ENCODE measurements at regions not wholly inside any gene's neighbourhood (a gene's known extent, or its start where the extent isn't known, plus 50 kb on each side); places are given as distances from the start of the nearest gene placed in this dataset.

- CTCF ChIA-PET: no interaction called here
- no peak for TF ChIP-seq NRF1 (IDR thresholded peaks at IDR 0.05; ENCODE audit: low read depth, low read length)
- no peak for TF ChIP-seq CTCF (IDR thresholded peaks at IDR 0.05)
- no peak for TF ChIP-seq ZBTB33 (IDR thresholded peaks at IDR 0.05; ENCODE audit: borderline replicate concordance, low read depth)
- no peak for TF ChIP-seq MXI1 (IDR thresholded peaks at IDR 0.05; ENCODE audit: low read depth, low read length)
- no peak for TF ChIP-seq IRF3 (IDR thresholded peaks at IDR 0.05; ENCODE audit: low read depth, low read length)
- TF ChIP-seq ELF1 (IDR thresholded peaks at IDR 0.05): no peak
- no peak for TF ChIP-seq TCF12 (IDR thresholded peaks at IDR 0.05)
- no peak for TF ChIP-seq CHD2 (IDR thresholded peaks at IDR 0.05; ENCODE audit: low read length, partially characterized antibody)
- no peak for TF ChIP-seq PBX3 (IDR thresholded peaks at IDR 0.05)
- TF ChIP-seq TEAD4 (IDR thresholded peaks at IDR 0.05; ENCODE audit: borderline replicate concordance, insufficient read depth): no peak
- no peak for TF ChIP-seq GATA2 (CRISPR knock-in tag; IDR thresholded peaks at IDR 0.05)
- TF ChIP-seq SIN3A (IDR thresholded peaks at IDR 0.05; ENCODE audit: borderline replicate concordance, low read depth, low read length): no peak
- TF ChIP-seq JUND (IDR thresholded peaks at IDR 0.05): no peak
- no peak for TF ChIP-seq MEF2A (IDR thresholded peaks at IDR 0.05; ENCODE audit: borderline replicate concordance, low read depth)
- POLR2A ChIA-PET: no interaction called here
- Histone ChIP-seq H3K9ac (no peak overlapping the region), H3K9me2 (no peaks in the 10 kb centered on the region), H3K4me2 (no peak overlapping the region), H3K4me1 (ENCODE audit: control insufficient read depth in 1 of 2, insufficient read depth in 2 of 2, low read depth in 1 of 2, low read length in 1 of 2) (no peaks in the 10 kb centered on the region; a peak in 2 of 4 replicates), H3K4me3 (ENCODE audit: low read depth in 2 of 2, low read length in 1 of 2) (no peak overlapping the region), H3K27ac (ENCODE audit: low read depth in 2 of 2, low read length in 1 of 2) (no peak overlapping the region), H3K79me2 (ENCODE audit: insufficient read depth) (no peaks in the 10 kb centered on the region), H3K36me3 (replicated peaks in 1 of 2; ENCODE audit: control insufficient read depth in 1 of 2, insufficient read depth in 2 of 2, low read length in 1 of 2) (no peaks in the 10 kb centered on the region), H3K9me3 (no peaks in the 10 kb centered on the region), H2AFZ (ENCODE audit: low read depth) (no peak overlapping the region), H3K27me3 (ENCODE audit: insufficient read depth) (no peaks in the 10 kb centered on the region), H4K20me1 (ENCODE audit: insufficient read depth) (no peaks in the 10 kb centered on the region), H3F3A (replicated peaks; ENCODE audit: insufficient read depth) (no peaks in the 10 kb centered on the region)
- WGBS (ENCODE audit: low lambda C conversion rate): 92% methylated on average over 1 of the region's 1 CpG
- DNase-seq: no peak
These were observed 264.5 kb upstream of the RASGRP1 start for GRCh38 chr15:38829086-38829485.

Data from SK-N-SH (cell line).